HCT116 (cell line): ENCODE measurements at regions not wholly inside any gene's neighbourhood (a gene's known extent, or its start where the extent isn't known, plus 50 kb on each side); places are given as distances from the start of the nearest gene placed in this dataset.

Experiments
- ATAC-seq: fragments of 200-7000 bp; cut with Tn5 transposase; 2 replicates; pipeline ENCODE4 v1.9.1; 2020; ENCODE audit warnings: mild to moderate bottlenecking, moderate library complexity
- BruUV-seq: library from RNA; stranded (reverse); fragments of 400-500 nt; replicated peaks from 2 replicates; lab custom pipeline; 2021; lab: Mats Ljungman, UMichigan
- CTCF ChIA-PET: fragments of 300-600 bp; sonication (Branson Sonifier 250); formaldehyde crosslinking; loops from one replicate; lab custom pipeline; 2021; ENCODE audit warnings: antibody characterized with exemption; lab: Charles Lee
- POLR2A ChIA-PET: fragments of 300-600, 350-600 bp; sonication (Branson Sonifier 250); formaldehyde crosslinking; loops from one replicate; lab custom pipeline; 2021; ENCODE audit warnings: antibody characterized with exemption; lab: Charles Lee
- RAD21 ChIA-PET, 2 experiments: fragments of 300-600 bp; sonication (Branson Sonifier 250); formaldehyde crosslinking; loops; one replicate each; lab custom pipeline; 2023; ENCODE audit warnings: low total read pairs in 2 of 2; ENCODE audit not compliant: uncharacterized antibody in 2 of 2, unreplicated experiment in 2 of 2, low non-redundant PET in 1 of 2; lab: Charles Lee
- DNase-seq: peaks from one replicate; pipeline ENCODE4 v3.0.0-alpha.2; 2010; ENCODE audit warnings: low read depth, low spot score
- H2AFZ ChIP-seq: fragments of 200-600 bp; shearing (Covaris generic), sonication (generic); 2 replicates; pipeline ENCODE4 v1.6.1; 2017; ENCODE audit warnings: low read depth, mixed run types, mixed read lengths, antibody characterized with exemption, low read length; ENCODE audit not compliant: poor library complexity, severe bottlenecking
- H3K27ac ChIP-seq: 2 replicates; pipeline ENCODE4 v1.5.1; 2012; ENCODE audit warnings: low read depth, low read length
- H3K27me3 ChIP-seq: fragments of 200-600 bp; sonication (generic); 2 replicates; pipeline ENCODE4 v1.6.1; 2016; ENCODE audit warnings: mixed run types, low read length, mixed read lengths; ENCODE audit not compliant: insufficient read depth
- H3K36me3 ChIP-seq, 2 experiments: fragments of 200-500 bp in 1 of 2; fragments of 200-600 bp in 1 of 2; sonication (Bioruptor generic) in 1 of 2; sonication (generic) in 1 of 2; 2 replicates each; pipeline versions ENCODE4 v1.5.1 to v1.6.1; 2014 to 2016; ENCODE audit warnings: low read length in 2 of 2, inconsistent platforms in 1 of 2, mixed read lengths in 1 of 2, mixed run types in 1 of 2; ENCODE audit not compliant: insufficient read depth in 2 of 2, control insufficient read depth in 1 of 2
- H3K4me1 ChIP-seq, 2 experiments: fragments of 200-600 bp in 1 of 2; sonication (generic) in 1 of 2; 2 replicates each; pipeline versions ENCODE4 v1.5.1 to v1.6.1; 2012 to 2017; ENCODE audit warnings: low read length in 2 of 2, inconsistent platforms in 1 of 2, mild to moderate bottlenecking in 1 of 2, mixed read lengths in 1 of 2, mixed run types in 1 of 2, moderate library complexity in 1 of 2; ENCODE audit not compliant: insufficient read depth in 2 of 2, control insufficient read depth in 1 of 2
- H3K4me2 ChIP-seq: fragments of 200-600 bp; sonication (generic); 2 replicates; pipeline ENCODE4 v1.6.1; 2017; ENCODE audit warnings: mixed run types, low read length, mixed read lengths
- H3K4me3 ChIP-seq, 2 experiments: fragments of 200-600 bp in 1 of 2; sonication (generic) in 1 of 2; replicated peaks in 1 of 2; 2 replicates each; pipeline ENCODE4 v1.5.1; 2011 to 2016; ENCODE audit warnings: low read length in 2 of 2, control low read depth in 1 of 2, low read depth in 1 of 2, mild to moderate bottlenecking in 1 of 2, mixed read lengths in 1 of 2, mixed run types in 1 of 2
- H3K79me2 ChIP-seq: fragments of 200-600 bp; sonication (generic); 2 replicates; pipeline ENCODE4 v1.6.1; 2017; ENCODE audit warnings: mild to moderate bottlenecking, mixed run types, low read length, moderate library complexity, mixed read lengths; ENCODE audit not compliant: insufficient read depth
- H3K9ac ChIP-seq: fragments of 200-600 bp; sonication (generic); 2 replicates; pipeline ENCODE4 v1.6.1; 2016; ENCODE audit warnings: low read length, mixed read lengths
- H3K9me2 ChIP-seq: fragments of 200-600 bp; sonication (generic), shearing (Covaris generic); 2 replicates; pipeline ENCODE4 v1.6.1; 2017; ENCODE audit warnings: mixed run types, mild to moderate bottlenecking, moderate library complexity; ENCODE audit not compliant: insufficient read depth
- H3K9me3 ChIP-seq, 2 experiments: fragments of 200-500 bp in 1 of 2; fragments of 200-600 bp in 1 of 2; sonication (Bioruptor generic) in 1 of 2; sonication (generic) in 1 of 2; 2 replicates each; pipeline ENCODE4 v1.6.1; 2014 to 2017; ENCODE audit warnings: low read length in 2 of 2, mixed read lengths in 2 of 2, inconsistent platforms in 1 of 2, low read depth in 1 of 2, mild to moderate bottlenecking in 1 of 2, mixed run types in 1 of 2, moderate library complexity in 1 of 2; ENCODE audit not compliant: control insufficient read depth in 1 of 2, insufficient read depth in 1 of 2
- H4K20me1 ChIP-seq: fragments of 200-600 bp; sonication (generic), shearing (Covaris generic); 2 replicates; pipeline ENCODE4 v1.6.1; 2017; ENCODE audit warnings: mixed run types, mild to moderate bottlenecking, moderate library complexity; ENCODE audit not compliant: insufficient read depth
- ATF3 ChIP-seq: IDR thresholded peaks from 2 replicates; pipeline ENCODE4 v1.6.1; 2012
- CBX3 ChIP-seq: IDR thresholded peaks from 2 replicates; pipeline ENCODE4 v1.6.1; 2012; ENCODE audit warnings: low read depth
- CEBPB ChIP-seq: IDR thresholded peaks from 2 replicates; pipeline ENCODE4 v1.6.1; 2012; ENCODE audit warnings: low read depth
- CTCF ChIP-seq, 3 experiments: fragments of 200-600 bp in 1 of 3; sonication (generic) in 1 of 3; IDR thresholded peaks in 2 of 3; conservative IDR thresholded peaks in 1 of 3; 2 replicates each; pipeline ENCODE4 v1.5.1; 2012 to 2017; ENCODE audit warnings: low read depth in 2 of 3, low read length in 2 of 3, antibody characterized with exemption in 1 of 3, borderline replicate concordance in 1 of 3, control low read depth in 1 of 3, mild to moderate bottlenecking in 1 of 3, mixed read lengths in 1 of 3, mixed run types in 1 of 3, moderate library complexity in 1 of 3; ENCODE audit not compliant: insufficient read depth in 1 of 3
- EGR1 ChIP-seq: IDR thresholded peaks from 2 replicates; pipeline ENCODE4 v1.6.1; 2012; ENCODE audit warnings: low read depth
- EZH2 ChIP-seq: fragments of 200-600 bp; sonication (generic); IDR thresholded peaks from 2 replicates; pipeline ENCODE4 v1.6.1; 2017; ENCODE audit warnings: antibody characterized with exemption, mixed run types
- EZH2phosphoT487 ChIP-seq: fragments of 200-600 bp; IDR thresholded peaks from 2 replicates; pipeline ENCODE4 v1.6.1; 2018; ENCODE audit warnings: antibody characterized with exemption, borderline replicate concordance
- JUND ChIP-seq: IDR thresholded peaks from 2 replicates; pipeline ENCODE4 v1.6.1; 2012
- POLR2A ChIP-seq: IDR thresholded peaks from 2 replicates; pipeline ENCODE4 v1.7.0; 2011; ENCODE audit warnings: borderline replicate concordance; ENCODE audit not compliant: insufficient read depth, insufficient read length; ENCODE audit errors: extremely low read depth
- RAD21 ChIP-seq: IDR thresholded peaks from 2 replicates; pipeline ENCODE4 v1.6.1; 2012; ENCODE audit warnings: low read depth, mild to moderate bottlenecking
- SP1 ChIP-seq: IDR thresholded peaks from 2 replicates; pipeline ENCODE4 v1.6.1; 2012; ENCODE audit warnings: low read depth
- SRF ChIP-seq: IDR thresholded peaks from 2 replicates; pipeline ENCODE4 v1.6.1; 2012; ENCODE audit warnings: low read depth
- TCF7L2 ChIP-seq: IDR thresholded peaks from 2 replicates; pipeline ENCODE4 v1.7.0; 2011; ENCODE audit warnings: borderline replicate concordance, inconsistent platforms; ENCODE audit not compliant: insufficient read depth, insufficient read length; ENCODE audit errors: extremely low read depth
- YY1 ChIP-seq: IDR thresholded peaks from 2 replicates; pipeline ENCODE4 v1.6.1; 2011; ENCODE audit warnings: low read length, low read depth, moderate library complexity, mild to moderate bottlenecking; ENCODE audit not compliant: insufficient replicate concordance; ENCODE audit errors: extremely low read depth
- ZBTB33 ChIP-seq: IDR thresholded peaks from 2 replicates; pipeline ENCODE4 v1.6.1; 2011; ENCODE audit warnings: mild to moderate bottlenecking, low read length, moderate library complexity; ENCODE audit not compliant: insufficient replicate concordance; ENCODE audit errors: extremely low read depth
- ZFX ChIP-seq: fragments of 450-650 bp; IDR thresholded peaks from 2 replicates; pipeline ENCODE4 v1.6.1; 2017
- ZNF274 ChIP-seq: fragments of 200-500 bp; sonication (Bioruptor generic); IDR thresholded peaks from 2 replicates; pipeline ENCODE4 v1.6.1; 2014; ENCODE audit warnings: mild to moderate bottlenecking, low read depth, low read length, inconsistent platforms
- intact Hi-C: fragments of 100-400 bp; cut with micrococcal nuclease; formaldehyde crosslinking; loops from 2 replicates; pipeline ENCODE4 v1.10.0; 2022

GRCh38 chr6:130765181-130765727, 62.0 kb upstream of the SMLR1 start:
- ATAC-seq (no peak), DNase-seq (no peak)
- Histone ChIP-seq H3K36me3 (no peaks in the 10 kb centered on the region), H2AFZ (no peak overlapping the region), H3K4me3 (no peak overlapping the region), H3K79me2 (no peaks in the 10 kb centered on the region), H3K27me3 (no peaks in the 10 kb centered on the region), H3K4me1 (no peaks in the 10 kb centered on the region), H3K4me2 (no peak overlapping the region), H4K20me1 (no peaks in the 10 kb centered on the region), H3K9ac (no peak overlapping the region), H3K27ac (no peak overlapping the region), H3K9me2 (no peaks in the 10 kb centered on the region), H3K9me3 (no peaks in the 10 kb centered on the region)
- BruUV-seq = no TSS peak
- intact Hi-C loops = no loop called here
- no peak for TF ChIP-seq CEBPB
- no peak for TF ChIP-seq EZH2phosphoT487
- TF ChIP-seq POLR2A = no peak
- TF ChIP-seq ZBTB33 = no peak
- TF ChIP-seq ZNF274 = no peak
- TF ChIP-seq SRF = no peak
- no peak for TF ChIP-seq TCF7L2
- no peak for TF ChIP-seq CBX3
- no peak for TF ChIP-seq YY1
- no peak for TF ChIP-seq ZFX
- no peak for TF ChIP-seq EZH2
- TF ChIP-seq CTCF (IDR thresholded peaks at IDR 0.05 in 2 of 3, conservative IDR thresholded peaks at IDR 0.05 in 1 of 3; ENCODE audit: borderline replicate concordance in 1 of 3, insufficient read depth in 1 of 3, low read depth in 2 of 3, low read length in 2 of 3) = no peak
- no peak for TF ChIP-seq ATF3
- TF ChIP-seq RAD21 = no peak
- no peak for TF ChIP-seq JUND
- TF ChIP-seq EGR1 = no peak
- no peak for TF ChIP-seq SP1
- ChIA-PET RAD21 (no interaction called here), CTCF (no interaction called here), POLR2A (no interaction called here)
